Effector CD4-positive, alpha-beta T cell (primary cell): ENCODE measurements at regions not wholly inside any gene's neighbourhood (a gene's known extent, or its start where the extent isn't known, plus 50 kb on each side); places are given as distances from the start of the nearest gene placed in this dataset.
"Not testable (repeated sequence)": the region's sequence is repeated elsewhere in the genome, so short reads cannot be mapped to it uniquely, and the experiment has no call there.

Experiments used
- DNase-seq: peaks from one replicate; pipeline ENCODE4 v3.0.0-alpha.2; 2020

DNA sequence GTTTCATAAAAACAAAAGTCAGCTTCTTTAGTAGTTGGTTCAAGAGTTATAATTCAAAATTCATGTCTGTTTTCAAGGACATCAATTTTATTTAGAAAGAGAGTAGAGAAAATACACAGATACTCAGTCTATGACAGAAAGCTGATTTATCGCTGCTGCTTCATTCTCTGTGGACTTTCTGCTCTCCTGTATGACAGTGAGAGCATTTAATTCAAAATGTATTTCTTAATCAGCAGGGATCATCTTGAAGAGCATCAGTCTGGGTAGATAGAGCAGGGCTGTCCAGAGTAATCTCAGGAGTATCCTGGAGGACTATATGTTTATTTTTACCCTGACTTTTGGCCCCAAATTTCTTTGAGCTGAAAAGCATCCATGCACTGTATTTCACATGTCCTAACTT lies 1676.7 kb downstream of the REEP3 start:
- no peak for DNase-seq

DNA sequence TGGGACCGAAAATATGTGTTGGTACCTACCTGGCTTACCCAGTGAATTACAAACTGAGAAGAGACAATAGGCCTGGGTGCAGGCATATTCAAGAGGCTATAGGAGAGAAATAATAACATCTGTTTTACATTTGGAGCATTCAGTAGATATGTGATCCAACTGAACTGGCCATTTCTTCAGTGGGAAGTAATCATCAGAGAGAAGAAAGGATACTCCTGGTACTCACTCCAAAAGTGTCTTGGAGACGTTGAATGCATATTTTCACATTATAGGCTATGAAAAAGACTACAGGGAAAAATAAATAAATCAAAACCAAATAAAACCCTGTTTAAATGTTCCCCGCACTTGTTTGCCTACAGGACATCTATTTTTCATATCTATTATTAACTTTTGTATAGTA lies 1680.3 kb downstream of the REEP3 start:
- DNase-seq = no peak

DNA sequence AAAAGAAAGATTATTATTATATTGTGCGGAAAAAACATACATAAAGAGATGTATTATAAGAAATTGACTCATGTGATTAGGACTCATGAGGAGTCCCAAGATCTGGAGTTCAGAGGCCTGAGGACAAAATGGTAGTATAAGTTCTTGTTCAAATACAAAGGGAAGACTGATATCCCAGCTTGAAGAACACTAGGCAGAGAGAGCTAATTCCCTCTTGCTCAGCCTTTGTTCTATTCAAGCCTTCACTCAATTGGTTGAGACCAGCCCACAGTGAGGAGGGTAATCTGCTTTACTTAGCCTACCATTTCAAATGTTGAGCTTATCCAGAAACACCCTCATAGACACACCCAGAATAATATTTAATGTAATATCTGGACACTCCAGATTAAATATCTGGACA lies 1683.8 kb downstream of the REEP3 start:
- DNase-seq = no peak

DNA sequence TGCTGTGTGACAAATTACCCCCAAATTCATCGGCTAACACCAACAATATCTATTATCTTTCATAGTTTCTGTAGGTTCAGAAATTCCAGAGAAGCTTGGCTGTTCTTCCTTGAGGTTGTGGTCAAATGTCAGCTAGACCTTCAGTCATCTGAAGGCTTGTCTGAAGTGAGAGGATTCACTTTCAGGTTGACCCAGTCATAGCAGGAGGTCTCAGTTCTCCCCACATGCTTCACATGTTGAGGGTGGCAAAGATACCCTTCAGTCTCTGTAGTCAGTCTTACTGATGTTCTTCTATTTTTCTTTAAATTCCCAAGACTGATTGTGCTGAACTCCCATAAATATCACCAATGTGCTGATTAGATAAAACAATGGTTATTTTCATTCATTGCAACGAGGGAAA lies 1692.0 kb downstream of the REEP3 start:
- DNase-seq = no peak

- DNase-seq = no peak
These were observed 1698.2 kb downstream of the REEP3 start for GRCh38 chr10:65219444-65219843.

DNA sequence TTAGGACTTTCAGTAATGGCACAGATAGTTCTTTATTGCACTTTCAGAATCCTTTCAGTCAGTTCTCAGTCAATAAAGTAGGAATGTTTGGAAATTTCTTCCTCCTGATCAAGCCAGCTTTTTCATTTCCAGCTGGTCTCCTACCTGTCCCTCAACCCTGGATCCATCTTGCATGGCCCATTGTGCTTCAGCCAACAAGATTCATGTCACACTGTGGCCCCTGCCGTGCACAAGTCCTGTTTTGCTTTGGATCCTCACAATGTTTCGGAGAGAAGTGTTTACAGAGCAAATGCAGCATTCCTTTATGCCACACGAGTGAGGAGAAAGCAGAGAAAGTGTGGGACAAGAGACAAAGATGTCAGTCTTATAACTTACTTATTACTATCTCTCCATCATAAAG lies 1694.7 kb upstream of the LRRTM3 start:
- DNase-seq = no peak

DNA sequence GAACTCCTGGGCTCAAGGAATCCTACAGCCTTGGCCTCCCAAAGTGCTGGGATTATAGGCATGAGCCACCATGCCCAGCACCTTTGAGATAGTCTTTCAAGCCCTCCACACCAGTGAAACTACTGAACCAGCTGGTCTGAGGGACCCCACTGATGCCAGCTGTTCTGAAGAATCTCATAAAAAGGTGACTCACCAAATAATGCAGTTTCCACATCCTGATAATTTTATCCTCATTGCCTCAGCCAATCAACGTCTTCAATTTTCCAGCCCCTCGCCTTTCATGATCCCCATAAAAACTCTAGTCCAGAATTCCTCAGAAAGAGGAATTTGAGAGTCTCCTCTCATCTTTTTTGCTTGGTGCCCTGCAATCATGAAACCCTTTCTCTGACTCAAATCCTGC lies 1691.6 kb upstream of the LRRTM3 start:
- no peak for DNase-seq

DNA sequence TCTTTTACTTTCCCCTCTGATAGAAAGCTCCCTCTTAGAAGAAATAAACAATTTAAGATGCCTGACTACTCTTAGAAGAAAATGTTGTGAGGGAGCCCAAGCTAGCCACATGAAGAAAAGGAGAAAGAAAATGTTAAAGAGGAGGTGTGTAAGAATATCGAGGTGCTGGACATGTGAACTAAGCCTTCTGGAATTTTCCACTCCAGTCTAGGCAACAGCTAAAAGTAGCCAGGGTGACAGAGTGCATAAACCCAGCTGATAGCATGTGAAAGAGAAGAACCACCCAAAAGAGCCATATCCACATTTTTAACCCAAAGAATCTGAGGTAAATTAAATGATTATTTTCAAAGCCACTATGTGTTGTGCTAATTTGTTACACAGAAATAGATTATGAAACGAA lies 1690.6 kb upstream of the LRRTM3 start:
- DNase-seq = no peak

GRCh38 chr10:65235846-65236245 lies 1690.0 kb upstream of the LRRTM3 start:
- DNase-seq = no peak

DNA sequence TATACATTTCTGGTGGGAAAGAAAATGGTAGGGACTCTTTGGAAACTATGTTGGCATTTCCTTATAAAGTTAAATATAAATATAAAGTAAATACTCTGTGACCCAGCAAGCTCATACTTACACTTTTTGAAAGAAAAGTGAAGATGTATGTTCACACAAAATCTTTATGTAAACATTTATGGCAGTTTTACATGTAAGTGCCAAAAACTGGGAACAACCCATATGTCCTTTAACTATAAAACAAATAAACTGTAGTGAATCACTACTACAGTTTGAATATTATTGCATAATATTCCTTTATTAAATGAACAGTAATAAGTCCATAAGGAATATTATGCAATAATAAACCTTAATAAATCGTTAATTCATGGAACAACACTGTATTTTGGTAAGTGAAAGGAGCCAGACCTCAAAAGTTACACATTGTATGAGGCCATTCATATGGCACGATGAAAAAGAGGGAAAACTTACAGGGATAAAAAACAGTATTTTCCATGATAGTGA lies 1660.3 kb upstream of the LRRTM3 start:
- DNase-seq = no peak

DNA sequence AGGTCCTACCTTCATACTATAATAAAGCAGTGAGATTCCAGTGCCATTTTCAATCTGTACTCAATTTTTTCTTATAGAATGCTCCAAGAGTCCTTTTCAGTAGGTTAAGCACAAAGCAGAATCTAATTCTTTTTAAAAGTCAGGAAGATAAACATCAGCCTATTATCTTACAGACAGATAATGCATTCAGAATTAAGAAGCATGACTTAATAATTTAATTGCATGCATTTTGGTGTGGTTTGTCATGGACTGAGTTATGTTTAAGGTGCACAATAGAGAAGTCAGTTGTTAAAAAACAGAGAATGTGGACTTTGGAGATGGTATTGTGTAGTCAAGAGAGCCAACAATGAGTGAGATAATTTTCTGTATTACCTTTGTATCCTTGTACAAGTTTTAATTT lies 1656.3 kb upstream of the LRRTM3 start:
- not testable (repeated sequence) for DNase-seq

DNA sequence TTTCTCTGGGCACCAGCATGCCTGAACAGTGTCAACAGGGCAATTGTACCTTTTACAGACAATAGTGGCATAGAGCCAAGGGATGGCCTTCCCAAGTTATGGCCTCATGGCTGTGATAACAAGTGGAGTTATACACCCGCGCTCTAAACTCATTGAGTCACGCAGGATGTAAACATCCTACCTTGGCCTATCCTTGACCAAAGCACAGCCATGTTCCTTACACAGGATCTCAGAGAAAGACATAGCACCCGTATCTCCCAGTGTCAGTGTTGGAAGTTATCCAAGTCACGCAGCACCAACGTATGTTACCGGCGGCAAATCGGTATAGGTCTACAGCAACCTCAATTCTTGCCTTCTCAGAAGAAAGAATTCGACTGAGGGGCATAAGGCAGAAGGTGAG lies 1654.9 kb upstream of the LRRTM3 start:
- DNase-seq = no peak

- DNase-seq = no peak
These were observed 1652.7 kb upstream of the LRRTM3 start for GRCh38 chr10:65273115-65273514.

DNA sequence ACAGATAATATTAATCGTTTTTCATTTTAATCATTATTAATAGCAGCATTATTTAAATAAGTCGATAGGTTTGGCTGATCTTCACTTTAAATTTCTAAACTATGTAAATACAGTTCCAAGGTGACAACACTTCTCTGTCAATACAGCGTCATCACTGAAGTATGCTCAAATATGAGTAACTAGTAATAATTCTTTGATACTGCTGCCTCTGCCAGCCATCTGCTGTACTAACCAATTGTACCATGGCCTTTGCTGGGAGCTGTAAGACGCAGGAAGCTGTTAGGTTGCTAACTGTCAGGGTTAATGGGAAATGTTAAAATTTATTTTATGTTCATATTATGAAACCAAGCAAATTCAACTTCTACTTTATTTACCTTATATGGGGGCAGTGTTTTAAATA lies 1650.5 kb upstream of the LRRTM3 start:
- no peak for DNase-seq

- DNase-seq = no peak
These were observed 1641.3 kb upstream of the LRRTM3 start for GRCh38 chr10:65284495-65285041.

DNA sequence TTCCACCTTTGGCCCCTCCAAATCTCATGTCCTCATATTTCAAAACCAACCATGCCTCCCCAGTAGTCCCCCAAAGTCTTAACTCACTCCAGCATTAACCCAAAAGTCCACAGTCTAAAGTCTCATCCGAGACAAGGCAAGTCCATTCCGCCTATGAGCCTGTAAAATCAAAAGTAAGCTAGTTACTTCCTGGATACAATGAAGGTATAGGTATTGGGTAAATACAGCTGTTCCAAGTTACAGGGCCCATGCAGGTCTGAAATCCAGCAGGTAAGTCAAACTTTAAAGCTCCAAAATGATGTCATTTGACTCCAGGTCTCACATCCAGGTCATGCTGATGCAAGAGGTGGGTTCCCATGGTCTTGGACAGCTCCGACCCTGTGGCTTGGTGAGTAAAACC lies 1640.1 kb upstream of the LRRTM3 start:
- DNase-seq = not testable (repeated sequence)

DNA sequence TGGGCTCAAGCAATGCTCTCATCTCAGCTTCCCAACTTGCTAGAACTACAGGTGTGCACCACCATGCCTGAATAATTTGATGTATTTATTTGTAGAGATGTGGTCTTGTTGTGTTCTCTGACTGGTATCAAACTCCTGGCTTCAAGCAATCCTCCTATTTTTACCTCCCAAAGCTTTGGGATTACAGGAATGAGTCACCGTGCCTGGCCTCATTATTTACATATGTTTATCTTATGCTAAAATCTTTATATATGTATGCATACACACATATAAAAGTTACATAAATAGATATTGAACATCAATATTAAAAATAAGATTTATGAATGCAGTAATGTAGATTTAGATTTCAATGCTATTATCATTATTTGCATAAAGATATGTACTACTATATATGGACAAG lies 1634.5 kb upstream of the LRRTM3 start:
- DNase-seq = no peak

- DNase-seq = no peak
These were observed 1633.3 kb upstream of the LRRTM3 start for GRCh38 chr10:65292551-65292950.

DNA sequence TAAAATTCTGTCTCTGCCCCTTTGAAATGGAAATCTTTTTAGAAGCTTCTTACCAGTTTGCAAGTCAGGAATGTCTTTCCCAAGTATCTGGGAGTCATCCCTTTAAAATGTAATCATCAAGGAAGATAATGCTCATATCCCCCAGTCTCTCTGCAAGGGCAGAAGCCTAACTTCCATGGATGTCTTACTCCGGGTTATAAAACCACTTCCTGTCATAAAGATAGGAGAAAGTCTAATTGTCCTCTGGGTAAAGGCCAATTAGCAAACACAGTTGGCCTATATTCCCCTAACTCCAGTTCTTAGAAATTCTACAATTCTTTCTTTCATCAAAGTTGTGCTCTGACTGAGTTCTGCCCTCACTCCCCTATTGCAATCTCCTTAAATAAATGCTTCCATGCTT lies 1631.5 kb upstream of the LRRTM3 start:
- DNase-seq = no peak

GRCh38 chr10:65301181-65301580 lies 1624.7 kb upstream of the LRRTM3 start:
- DNase-seq = no peak

- DNase-seq = no peak
These were observed 1619.6 kb upstream of the LRRTM3 start for GRCh38 chr10:65306201-65306600.

GRCh38 chr10:65312876-65313275 lies 1613.0 kb upstream of the LRRTM3 start:
- DNase-seq = no peak

GRCh38 chr10:65313406-65313805 lies 1612.4 kb upstream of the LRRTM3 start:
- no peak for DNase-seq

- no peak for DNase-seq
These were observed 1611.6 kb upstream of the LRRTM3 start for GRCh38 chr10:65314253-65314652.

GRCh38 chr10:65319493-65319892 lies 1606.3 kb upstream of the LRRTM3 start:
- no peak for DNase-seq
